IMR-90 (cell line): ENCODE measurements at regions not wholly inside any gene's neighbourhood (a gene's known extent, or its start where the extent isn't known, plus 50 kb on each side); places are given as distances from the start of the nearest gene placed in this dataset.

Source experiments
- ATAC-seq: fragments of 200-7000 bp; cut with Tn5 transposase; 2 replicates; pipeline ENCODE4 v1.9.1; 2020; ENCODE audit warnings: low read depth, mild to moderate bottlenecking, moderate library complexity
- BruUV-seq: library from RNA; stranded (reverse); fragments of 400-500 nt; replicated peaks from 2 replicates; lab custom pipeline; 2021; lab: Mats Ljungman, UMichigan
- CTCF ChIA-PET: fragments of 300-600 bp; formaldehyde crosslinking; extraction: SDS; loops from one replicate; lab custom pipeline; 2021; ENCODE audit warnings: antibody characterized with exemption; lab: Yijun Ruan, JAX
- POLR2A ChIA-PET: fragments of 300-600 bp; sonication (Branson Sonifier 250); formaldehyde crosslinking; loops from one replicate; lab custom pipeline; 2022; ENCODE audit warnings: antibody characterized with exemption; ENCODE audit not compliant: unreplicated experiment; lab: Charles Lee
- DNase-seq: peaks from one replicate; pipeline ENCODE4 v3.0.0; 2013
- H2AFZ ChIP-seq: replicated peaks from 2 replicates; pipeline ENCODE3; 2013; ENCODE audit warnings: low read length, mild to moderate bottlenecking; ENCODE audit not compliant: poor library complexity
- H2AK5ac ChIP-seq: 2 replicates; pipeline ENCODE4 v1.6.1; 2013; ENCODE audit warnings: low read depth, low read length, inconsistent platforms
- H2AK9ac ChIP-seq: replicated peaks from 2 replicates; pipeline ENCODE3; 2013; ENCODE audit warnings: mild to moderate bottlenecking, low read depth, low read length, moderate library complexity; ENCODE audit not compliant: poor library complexity
- H2BK120ac ChIP-seq: 2 replicates; pipeline ENCODE4 v1.6.1; 2013; ENCODE audit warnings: low read depth, low read length, inconsistent platforms
- H2BK15ac ChIP-seq: 3 replicates; pipeline ENCODE4 v1.6.1; 2013; ENCODE audit warnings: low read depth, low read length, inconsistent platforms
- H2BK20ac ChIP-seq: 2 replicates; pipeline ENCODE4 v1.6.1; 2013; ENCODE audit warnings: low read depth, mild to moderate bottlenecking, inconsistent platforms, low read length, moderate library complexity
- H2BK5ac ChIP-seq: 2 replicates; pipeline ENCODE4 v1.6.1; 2013; ENCODE audit warnings: mild to moderate bottlenecking, low read depth, low read length, inconsistent platforms; ENCODE audit not compliant: poor library complexity, severe bottlenecking
- H3K14ac ChIP-seq: replicated peaks from 2 replicates; pipeline ENCODE4 v1.6.1; 2013; ENCODE audit warnings: low read depth, low read length, inconsistent platforms
- H3K18ac ChIP-seq: 2 replicates; pipeline ENCODE4 v1.6.1; 2013; ENCODE audit warnings: low read depth, low read length, control low read depth
- H3K23ac ChIP-seq: 2 replicates; pipeline ENCODE4 v1.6.1; 2013; ENCODE audit warnings: low read depth, low read length, inconsistent platforms
- H3K27ac ChIP-seq: 2 replicates; pipeline ENCODE4 v1.5.1; 2013; ENCODE audit warnings: mild to moderate bottlenecking, control low read depth, low read length; ENCODE audit not compliant: insufficient read depth
- H3K27me3 ChIP-seq: 2 replicates; pipeline ENCODE4 v1.6.1; 2013; ENCODE audit warnings: low read length; ENCODE audit not compliant: control insufficient read depth, insufficient read depth
- H3K36me3 ChIP-seq: 2 replicates; pipeline ENCODE4 v1.6.1; 2013; ENCODE audit warnings: low read length, mixed read lengths; ENCODE audit not compliant: control insufficient read depth, insufficient read depth
- H3K4ac ChIP-seq: 2 replicates; pipeline ENCODE4 v1.6.1; 2013; ENCODE audit warnings: low read depth, low read length, inconsistent platforms
- H3K4me1 ChIP-seq: 2 replicates; pipeline ENCODE4 v1.6.1; 2013; ENCODE audit warnings: low read length, mixed read lengths; ENCODE audit not compliant: control insufficient read depth, insufficient read depth
- H3K4me2 ChIP-seq: 2 replicates; pipeline ENCODE4 v1.6.1; 2013; ENCODE audit warnings: low read depth, mild to moderate bottlenecking, control low read depth, low read length, moderate library complexity
- H3K4me3 ChIP-seq: 2 replicates; pipeline ENCODE4 v1.5.1; 2013; ENCODE audit warnings: low read depth, mild to moderate bottlenecking, control low read depth, low read length, moderate library complexity; ENCODE audit not compliant: insufficient read depth
- H3K56ac ChIP-seq: 2 replicates; pipeline ENCODE4 v1.6.1; 2013; ENCODE audit warnings: low read length, inconsistent platforms; ENCODE audit not compliant: insufficient read depth; ENCODE audit errors: extremely low read depth
- H3K79me1 ChIP-seq, 2 experiments: 2 replicates each; pipeline ENCODE4 v1.6.1; 2013; ENCODE audit warnings: low read length in 2 of 2, inconsistent platforms in 1 of 2, low read depth in 1 of 2
- H3K9ac ChIP-seq: 2 replicates; pipeline ENCODE4 v1.6.1; 2013; ENCODE audit warnings: low read depth, low read length, control low read depth
- H3K9me1 ChIP-seq: 2 replicates; pipeline ENCODE4 v1.6.1; 2013; ENCODE audit warnings: low read length, inconsistent platforms; ENCODE audit not compliant: insufficient read depth
- H3K9me3 ChIP-seq: 2 replicates; pipeline ENCODE4 v1.6.1; 2013; ENCODE audit warnings: low read length; ENCODE audit not compliant: control insufficient read depth, insufficient read depth
- H4K20me1 ChIP-seq: 2 replicates; pipeline ENCODE4 v1.6.1; 2013; ENCODE audit warnings: low read length, inconsistent platforms; ENCODE audit not compliant: insufficient read depth
- H4K5ac ChIP-seq: 2 replicates; pipeline ENCODE4 v1.6.1; 2013; ENCODE audit warnings: mild to moderate bottlenecking, low read depth, low read length, control low read depth
- H4K8ac ChIP-seq, 2 experiments: 2 replicates each; pipeline ENCODE4 v1.6.1; 2013; ENCODE audit warnings: low read depth in 2 of 2, low read length in 2 of 2, control low read depth in 1 of 2, inconsistent platforms in 1 of 2
- H4K91ac ChIP-seq: 2 replicates; pipeline ENCODE4 v1.6.1; 2013; ENCODE audit warnings: low read depth, low read length, inconsistent platforms; ENCODE audit not compliant: insufficient read depth
- WGBS, 2 experiments: methylation state at CpG; one replicate each; pipeline versions ENCODE4 v1.1.5 to v1.1.7; 2013; ENCODE audit warnings: missing lambda C conversion rate in 2 of 2; ENCODE audit not compliant: insufficient read length in 1 of 2; ENCODE audit errors: extremely low coverage in 2 of 2; 5-methylcytosine and 5-hydroxymethylcytosine counted together
- dilution Hi-C: fragments of 300-500 bp; cut with HindIII; formaldehyde crosslinking; loops from one replicate; pipeline ENCODE4 v1.14.3; 2018; ENCODE audit warnings: low sequenced_read_pairs; ENCODE audit not compliant: unreplicated experiment
- in situ Hi-C: fragments of 300-500 bp; cut with MboI; formaldehyde crosslinking; loops from 3 replicates; pipeline ENCODE4 v1.14.3; 2019; ENCODE audit warnings: low sequenced_read_pairs, inconsistent platforms, mixed read lengths
- intact Hi-C: fragments of 100-400 bp; cut with micrococcal nuclease; formaldehyde crosslinking; loops from 2 replicates; pipeline ENCODE4 v1.10.0; 2022
- TF ChIP-seq, protein P1 (sequence below): fragments of 150-350 bp; IDR thresholded peaks from 2 replicates; pipeline ENCODE4 v1.6.1; 2017; ENCODE audit warnings: mild to moderate bottlenecking, antibody characterized with exemption, low read length, low read depth

DNA sequence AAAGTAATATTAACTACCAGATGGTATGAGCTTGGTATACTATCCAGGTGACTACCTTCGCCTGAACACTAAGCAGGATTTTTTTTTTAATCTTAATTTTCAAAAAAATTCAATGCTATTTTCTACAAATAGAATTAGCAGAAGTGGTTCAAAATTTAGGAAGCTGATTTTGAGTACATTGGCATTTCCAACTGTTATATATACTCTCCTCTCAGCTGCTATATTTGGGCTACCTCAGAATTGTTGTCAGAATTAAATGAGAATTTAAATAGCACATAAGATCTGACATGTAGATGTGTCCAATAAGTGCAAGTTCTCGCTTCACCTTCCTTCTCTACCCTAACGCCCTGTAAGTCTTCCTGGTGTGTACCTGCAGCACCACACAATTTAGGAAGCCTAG is 83.1 kb downstream of the DUSP6 start:
- no peak for DNase-seq
- TF ChIP-seq, protein P1, sequence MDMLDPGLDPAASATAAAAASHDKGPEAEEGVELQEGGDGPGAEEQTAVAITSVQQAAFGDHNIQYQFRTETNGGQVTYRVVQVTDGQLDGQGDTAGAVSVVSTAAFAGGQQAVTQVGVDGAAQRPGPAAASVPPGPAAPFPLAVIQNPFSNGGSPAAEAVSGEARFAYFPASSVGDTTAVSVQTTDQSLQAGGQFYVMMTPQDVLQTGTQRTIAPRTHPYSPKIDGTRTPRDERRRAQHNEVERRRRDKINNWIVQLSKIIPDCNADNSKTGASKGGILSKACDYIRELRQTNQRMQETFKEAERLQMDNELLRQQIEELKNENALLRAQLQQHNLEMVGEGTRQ: no peak
- no TSS peak for BruUV-seq

More for the DNA sequence above, 83.1 kb downstream of the DUSP6 start:
- WGBS, 2 experiments: no CpG with 5 or more reads among the region's 3 CpGs
- Histone ChIP-seq H3K18ac (no peak overlapping the region), H2AFZ (no peak overlapping the region), H3K27ac (no peak overlapping the region), H3K4me2 (no peak overlapping the region), H4K8ac (no peak overlapping the region), H4K5ac (no peak overlapping the region), H3K9me1 (no peaks in the 10 kb centered on the region), H3K36me3 (no peaks in the 10 kb centered on the region), H2BK20ac (no peak overlapping the region), H3K4me1 (no peaks in the 10 kb centered on the region), H3K14ac (no peak overlapping the region), H3K79me1 (no peaks in the 10 kb centered on the region), H2BK5ac (no peak overlapping the region), H3K4ac (no peak overlapping the region), H3K23ac (no peak overlapping the region), H3K4me3 (no peak overlapping the region), H3K9ac (no peak overlapping the region), H2AK5ac (no peak overlapping the region), H3K27me3 (no peaks in the 10 kb centered on the region), H3K56ac (no peak overlapping the region), H2AK9ac (no peak overlapping the region), H2BK15ac (no peak overlapping the region), H3K9me3 (no peaks in the 10 kb centered on the region), H4K20me1 (no peaks in the 10 kb centered on the region), H2BK120ac (no peak overlapping the region), H4K91ac (no peak overlapping the region)
- POLR2A ChIA-PET: no interaction called here
- in situ Hi-C loops (no loop called here), intact Hi-C loops (no loop called here), dilution Hi-C loops (no loop called here)
- ATAC-seq: no peak
- CTCF ChIA-PET: interaction anchor here (0.6 kb wide), 1 partner anchor 64 kb away, joined by 3 read pairs; no protein-coding TSS in a partner anchor
